PC-3 (cell line): ENCODE measurements at regions not wholly inside any gene's neighbourhood (a gene's known extent, or its start where the extent isn't known, plus 50 kb on each side); places are given as distances from the start of the nearest gene placed in this dataset.

Experiments
- ATAC-seq: fragments of 200-7000 bp; cut with Tn5 transposase; 2 replicates; pipeline ENCODE4 v1.9.1; 2020; ENCODE audit warnings: mild to moderate bottlenecking, moderate library complexity
- BruUV-seq: library from RNA; stranded (reverse); fragments of 400-500 nt; replicated peaks from 2 replicates; lab custom pipeline; 2021; lab: Mats Ljungman, UMichigan
- CTCF ChIA-PET: fragments of 300-600 bp; sonication (Branson Sonifier 250); formaldehyde crosslinking; loops from one replicate; lab custom pipeline; 2022; ENCODE audit warnings: antibody characterized with exemption; lab: Charles Lee
- POLR2A ChIA-PET: fragments of 300-600 bp; sonication (Branson Sonifier 250); formaldehyde crosslinking; loops from one replicate; lab custom pipeline; 2022; ENCODE audit warnings: antibody characterized with exemption; ENCODE audit not compliant: unreplicated experiment; lab: Charles Lee
- DNase-seq: peaks from one replicate; pipeline ENCODE4 v3.0.0-alpha.2; 2015
- H2AFZ ChIP-seq: fragments of 300-600 bp; sonication (generic); 2 replicates; pipeline ENCODE4 v1.6.0; 2016; ENCODE audit warnings: antibody characterized with exemption, low read length
- H3F3A ChIP-seq: fragments of 300-600 bp; sonication (generic); one replicate; pipeline ENCODE4 v1.6.0; 2017; ENCODE audit warnings: antibody characterized with exemption, low read length, control low read depth, mild to moderate bottlenecking; ENCODE audit not compliant: unreplicated experiment
- H3K27ac ChIP-seq: fragments of 300-600 bp; sonication (generic); 2 replicates; pipeline ENCODE4 v1.5.1; 2016; ENCODE audit warnings: mild to moderate bottlenecking, low read length
- H3K27me3 ChIP-seq: fragments of 300-600 bp; sonication (generic); 2 replicates; pipeline ENCODE4 v1.6.1; 2016; ENCODE audit warnings: low read length, mixed read lengths
- H3K36me3 ChIP-seq: fragments of 300-600 bp; sonication (generic); 2 replicates; pipeline ENCODE4 v1.6.1; 2016; ENCODE audit warnings: low read depth, mixed run types, low read length, mixed read lengths
- H3K4me1 ChIP-seq: fragments of 300-600 bp; sonication (generic); 2 replicates; pipeline ENCODE4 v1.5.1; 2016; ENCODE audit warnings: low read length; ENCODE audit not compliant: insufficient read depth
- H3K4me2 ChIP-seq: fragments of 300-600 bp; sonication (generic); 2 replicates; pipeline ENCODE4 v1.6.0; 2016; ENCODE audit warnings: low read length
- H3K4me3 ChIP-seq: fragments of 300-600 bp; sonication (generic); 2 replicates; pipeline ENCODE4 v1.5.1; 2016; ENCODE audit warnings: mild to moderate bottlenecking, low read length, mixed read lengths
- H3K79me2 ChIP-seq: fragments of 300-600 bp; sonication (generic); 2 replicates; pipeline ENCODE4 v1.6.1; 2017; ENCODE audit warnings: low read length, mixed read lengths
- H3K9ac ChIP-seq: fragments of 300-600 bp; sonication (generic); 2 replicates; pipeline ENCODE4 v1.6.0; 2016; ENCODE audit warnings: mild to moderate bottlenecking, low read length
- H3K9me2 ChIP-seq: fragments of 300-600 bp; sonication (generic); replicated peaks from 2 replicates; pipeline ENCODE4 v1.6.1; 2016; ENCODE audit warnings: mixed run types, low read length, mixed read lengths
- H3K9me3 ChIP-seq: fragments of 300-600 bp; sonication (generic); 2 replicates; pipeline ENCODE4 v1.6.1; 2016; ENCODE audit warnings: low read length, mixed read lengths
- H4K20me1 ChIP-seq: fragments of 300-600 bp; sonication (generic); 2 replicates; pipeline ENCODE4 v1.6.1; 2016; ENCODE audit warnings: low read length, mixed read lengths
- CTCF ChIP-seq: fragments of 300-600 bp; sonication (generic); conservative IDR thresholded peaks from 2 replicates; pipeline ENCODE4 v1.5.1; 2017; ENCODE audit warnings: antibody characterized with exemption, low read depth, mild to moderate bottlenecking, low read length
- EZH2 ChIP-seq: fragments of 300-600 bp; sonication (generic); IDR thresholded peaks from one replicate; pipeline ENCODE4 v1.6.1; 2017; ENCODE audit warnings: antibody characterized with exemption, mild to moderate bottlenecking, low read length; ENCODE audit not compliant: unreplicated experiment
- EZH2phosphoT487 ChIP-seq: fragments of 300-600 bp; sonication (generic); IDR thresholded peaks from 2 replicates; pipeline ENCODE4 v1.6.1; 2018; ENCODE audit warnings: mild to moderate bottlenecking, antibody characterized with exemption, low read length, borderline replicate concordance
- intact Hi-C: fragments of 100-400 bp; cut with micrococcal nuclease; formaldehyde crosslinking; loops from 2 replicates; pipeline ENCODE4 v1.9.0; 2023

GRCh38 chr9:26026423-26027100, 348.3 kb upstream of the TUSC1 start:
- H3K27me3 ChIP-seq, result no peaks in the 10 kb centered on the region
- ATAC-seq, result no peak
- no peak overlapping the region for H3K9ac ChIP-seq
- H3K9me2 ChIP-seq, result no peaks in the 10 kb centered on the region
- CTCF ChIA-PET, result no interaction called here
- H3K4me3 ChIP-seq, result no peak overlapping the region
- H3K4me2 ChIP-seq, result no peak overlapping the region
- no peaks in the 10 kb centered on the region for H3K9me3 ChIP-seq
- H3K79me2 ChIP-seq, result no peaks in the 10 kb centered on the region
- POLR2A ChIA-PET, result no interaction called here
- H3K4me1 ChIP-seq, result 0 out of 2 replicates have a peak, but pooled peaks cover 8% of the 10 kb centered on the region
- TF ChIP-seq CTCF (no peak), EZH2 (no peak), EZH2phosphoT487 (no peak)
- no peaks in the 10 kb centered on the region for H4K20me1 ChIP-seq
- no peak overlapping the region for H2AFZ ChIP-seq
- no peak for DNase-seq
- no peak overlapping the region for H3K27ac ChIP-seq
- H3K36me3 ChIP-seq, result no peaks in the 10 kb centered on the region
- BruUV-seq, result no TSS peak
- no peaks in the 10 kb centered on the region for H3F3A ChIP-seq
- intact Hi-C loops, result no loop called here

- no TSS peak for BruUV-seq
- peaks cover 7% of the 10 kb centered on the region for H3F3A ChIP-seq
- no peak overlapping the region for H3K4me3 ChIP-seq
- H3K79me2 ChIP-seq, result no peaks in the 10 kb centered on the region
- intact Hi-C loops, result no loop called here
- H3K4me1 ChIP-seq, result peaks cover 21% of the 10 kb centered on the region
- H3K36me3 ChIP-seq, result no peaks in the 10 kb centered on the region
- ChIA-PET CTCF (no interaction called here), POLR2A (no interaction called here)
- no peaks in the 10 kb centered on the region for H3K9me2 ChIP-seq
- H3K27ac ChIP-seq, result peak overlapping the region; percentile 77
- H4K20me1 ChIP-seq, result no peaks in the 10 kb centered on the region
- DNase-seq (no peak), ATAC-seq (peak; percentile 75)
- H2AFZ ChIP-seq, result no peak overlapping the region
- H3K9ac ChIP-seq, result no peak overlapping the region
- peak overlapping the region; percentile 48 for H3K4me2 ChIP-seq
- H3K9me3 ChIP-seq, result no peaks in the 10 kb centered on the region
- H3K27me3 ChIP-seq, result no peaks in the 10 kb centered on the region
- TF ChIP-seq EZH2 (no peak), CTCF (no peak), EZH2phosphoT487 (no peak)
Measured at GRCh38 chr9:26013199-26013598, 335.0 kb upstream of the TUSC1 start.

DNA sequence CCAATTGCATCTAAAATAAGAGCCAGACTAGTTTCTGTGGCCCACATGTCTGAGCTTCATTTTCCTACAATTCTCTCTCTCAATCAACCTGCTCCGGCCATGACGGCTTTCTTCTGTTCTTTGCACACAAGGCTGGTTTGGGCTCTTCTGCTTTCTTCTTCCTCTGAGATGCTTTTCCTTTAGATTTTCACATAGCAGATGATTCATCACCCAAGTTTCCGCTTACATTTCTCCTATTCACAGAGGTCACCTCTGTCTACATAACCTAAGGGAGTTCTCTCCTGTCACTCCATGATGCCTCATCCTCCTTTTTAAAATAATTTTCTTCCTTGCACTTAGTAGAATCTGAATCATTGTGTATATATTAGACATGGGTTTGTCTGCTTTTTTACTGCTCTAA, 334.6 kb upstream of the TUSC1 start:
- peak; percentile 98 for ATAC-seq
- Histone ChIP-seq H3K4me3 (no peak overlapping the region), H3F3A (peaks cover 7% of the 10 kb centered on the region), H3K27ac (peak overlapping the region; percentile 77), H3K4me2 (peak overlapping the region; percentile 48), H3K27me3 (no peaks in the 10 kb centered on the region), H3K4me1 (peaks cover 21% of the 10 kb centered on the region), H2AFZ (no peak overlapping the region; the same call in 1 of the 2 replicates), H3K36me3 (no peaks in the 10 kb centered on the region), H4K20me1 (no peaks in the 10 kb centered on the region), H3K9me2 (no peaks in the 10 kb centered on the region), H3K79me2 (no peaks in the 10 kb centered on the region), H3K9me3 (no peaks in the 10 kb centered on the region), H3K9ac (no peak overlapping the region)
- POLR2A ChIA-PET, result no interaction called here
- TF ChIP-seq CTCF (no peak), EZH2 (no peak), EZH2phosphoT487 (no peak)
- CTCF ChIA-PET, result no interaction called here
- intact Hi-C loops, result no loop called here
- BruUV-seq, result no TSS peak
- DNase-seq, result peak; percentile 85
